ENCODE measurements at regions not wholly inside any gene's neighbourhood (a gene's known extent, or its start where the extent isn't known, plus 50 kb on each side); places are given as distances from the start of the nearest gene placed in this dataset.

DNA sequence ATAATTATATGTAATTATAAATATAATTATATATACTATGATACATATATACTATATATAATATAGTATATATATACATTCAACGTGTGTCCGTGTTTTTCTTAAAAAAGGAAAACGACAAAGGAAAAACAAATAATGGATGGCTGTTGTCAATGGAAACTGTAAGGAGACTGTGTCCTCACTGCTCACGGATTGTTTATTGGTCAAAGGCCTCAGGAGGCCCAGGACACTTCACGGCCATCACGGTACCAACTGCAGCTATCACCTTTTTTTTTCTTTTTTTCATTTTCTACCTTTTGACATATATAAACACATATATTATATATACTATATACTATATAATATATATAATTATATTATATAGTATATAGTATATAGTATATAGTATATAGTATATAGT, 113.4 kb downstream of the SPTSSA start:
- no peak for DNase-seq (ENCODE audit: low spot score)

DNA sequence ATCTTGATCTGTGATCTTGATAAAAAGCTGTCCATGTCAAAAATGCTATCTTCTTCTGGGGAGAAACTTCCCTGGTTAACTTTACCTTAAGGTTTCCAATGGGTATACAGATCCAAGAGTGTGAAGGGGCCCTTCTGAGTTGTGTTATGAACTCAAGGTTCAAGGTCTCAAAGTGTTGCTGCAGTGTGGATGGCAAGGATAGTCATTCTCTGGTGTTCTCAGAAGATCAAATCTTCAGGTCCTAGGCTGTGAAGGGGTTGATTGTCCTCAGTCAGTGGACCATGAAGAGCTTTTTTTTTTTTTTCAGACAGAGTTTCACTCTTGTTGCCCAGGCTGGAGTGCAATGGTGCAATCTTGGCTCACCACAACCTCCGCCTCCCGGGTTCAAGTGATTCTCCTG, 114.4 kb downstream of the SPTSSA start:
- no peak for DNase-seq (ENCODE audit: low spot score)

DNA sequence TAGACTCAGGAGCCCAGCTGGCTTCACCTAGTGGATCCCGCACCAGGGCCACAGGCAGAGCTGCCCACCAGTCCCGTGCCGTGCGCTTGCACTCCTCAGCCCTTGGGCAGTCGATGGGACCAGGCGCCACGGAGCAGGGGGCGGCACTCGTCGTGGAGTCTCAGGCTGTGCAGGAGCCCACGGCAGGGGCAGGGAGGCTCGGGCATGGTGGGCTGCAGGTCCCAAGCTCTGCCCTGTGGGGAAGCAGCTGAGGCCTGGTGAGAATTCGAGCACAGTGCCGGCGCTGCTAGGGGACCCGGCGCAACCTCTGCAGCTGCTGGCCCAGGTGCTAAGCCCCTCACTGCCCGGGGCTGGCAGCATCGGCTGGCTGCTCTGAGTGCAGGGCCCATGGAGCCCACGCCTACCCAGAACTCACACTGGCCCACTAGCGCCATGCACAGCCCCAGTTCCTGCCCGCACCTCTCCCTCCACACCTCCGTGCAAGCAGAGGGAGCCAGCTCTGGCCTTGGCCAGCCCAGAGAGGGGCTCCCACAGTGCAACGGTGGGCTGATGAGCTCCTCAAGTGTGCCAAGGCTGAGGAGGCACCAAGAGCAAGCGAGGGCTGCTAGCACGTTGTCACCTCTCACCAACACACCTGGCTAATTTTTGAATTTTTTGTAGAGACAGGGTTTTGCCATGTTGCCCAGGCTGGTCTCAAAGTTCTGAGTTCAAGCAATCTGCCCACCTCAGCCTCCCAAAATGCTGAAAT, 116.1 kb downstream of the SPTSSA start:
- no peak for DNase-seq (ENCODE audit: low spot score)

DNA sequence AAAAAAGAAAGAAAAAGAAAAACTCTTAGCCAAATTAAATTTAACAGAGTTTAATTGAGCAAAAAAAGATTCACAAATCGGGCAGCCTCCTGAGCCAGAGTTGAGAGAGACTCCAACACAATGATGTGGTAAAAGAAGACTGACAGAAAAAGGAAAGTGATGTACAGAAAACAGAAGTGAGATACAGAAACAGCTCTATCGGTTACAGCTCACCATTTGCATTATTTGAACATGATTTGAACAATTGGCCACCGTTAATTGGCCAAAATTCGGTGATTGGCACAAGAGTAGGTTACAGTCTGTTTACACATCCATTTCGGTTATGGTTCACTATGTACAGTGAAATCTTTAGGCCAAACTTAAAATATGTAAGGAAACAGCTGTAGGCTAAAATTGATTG, 117.7 kb downstream of the SPTSSA start:
- DNase-seq (ENCODE audit: low spot score) = no peak

DNA sequence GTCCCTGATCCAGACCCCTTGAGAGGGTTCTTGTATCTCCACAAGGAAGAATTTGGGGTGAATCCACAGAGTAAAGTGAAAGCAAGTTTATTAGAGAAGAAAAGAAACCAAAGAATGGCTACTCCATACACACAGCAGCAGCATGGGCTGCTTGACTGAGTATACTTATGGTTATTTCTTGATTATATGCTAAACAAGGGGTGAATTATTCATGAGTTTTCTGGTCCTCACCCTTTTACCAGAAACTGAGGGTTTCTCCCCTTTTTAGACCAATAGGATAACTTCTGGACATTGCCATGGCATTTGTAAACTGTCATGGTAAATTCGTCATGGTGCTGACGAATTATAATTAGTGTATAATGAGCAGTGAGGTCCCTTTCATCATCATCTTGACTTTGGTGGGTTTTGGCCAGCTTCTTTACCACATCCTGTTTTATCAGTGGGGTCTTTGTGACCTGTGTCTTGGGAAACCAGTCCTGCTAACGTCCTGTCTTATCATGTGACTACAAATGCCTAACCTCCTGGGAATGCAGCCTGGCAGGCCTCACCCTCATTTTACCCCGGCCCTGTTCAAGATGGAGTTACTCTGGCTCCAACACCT, 121.9 kb downstream of the SPTSSA start:
- DNase-seq (ENCODE audit: low spot score) = no peak

DNA sequence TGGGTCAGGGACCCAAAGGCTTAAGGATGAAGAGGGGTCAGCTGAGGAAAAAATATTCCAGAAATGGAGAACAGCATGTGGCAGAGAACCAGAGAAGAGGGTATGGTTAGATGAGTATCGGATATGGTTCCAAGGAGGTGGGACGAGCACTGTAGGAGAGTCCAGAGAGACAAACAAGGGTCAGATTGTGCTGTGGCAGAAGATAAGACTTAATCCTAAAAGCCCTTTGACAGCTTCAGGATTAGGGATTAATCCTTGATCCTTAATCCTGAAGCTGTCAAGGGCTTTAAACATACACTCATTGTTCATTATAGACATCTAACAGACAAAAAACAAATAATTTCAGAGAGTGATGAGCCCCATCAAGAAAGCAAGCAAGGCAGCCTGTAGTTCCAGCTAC, 124.0 kb downstream of the SPTSSA start:
- no peak for DNase-seq (ENCODE audit: low spot score)

DNA sequence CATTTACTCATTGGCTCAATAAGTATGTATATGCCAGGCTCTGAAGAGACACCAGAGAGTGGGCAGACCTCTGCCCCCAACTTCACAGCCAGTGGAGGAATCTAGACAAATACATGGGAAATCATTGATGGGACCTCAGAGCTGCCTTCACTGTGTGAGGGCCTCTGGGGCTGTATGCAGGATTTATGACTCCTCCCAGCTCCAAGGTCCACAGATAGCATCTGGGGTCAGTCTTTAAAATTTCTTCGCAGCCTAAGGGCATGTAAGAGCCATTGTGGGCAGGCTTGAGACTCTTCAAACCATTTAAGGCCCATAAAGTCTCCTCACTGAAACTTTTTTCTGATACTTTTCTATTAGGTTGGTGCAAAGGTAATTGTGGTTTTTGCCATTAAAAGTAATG, 125.5 kb downstream of the SPTSSA start:
- no peak for DNase-seq (ENCODE audit: low spot score)

DNA sequence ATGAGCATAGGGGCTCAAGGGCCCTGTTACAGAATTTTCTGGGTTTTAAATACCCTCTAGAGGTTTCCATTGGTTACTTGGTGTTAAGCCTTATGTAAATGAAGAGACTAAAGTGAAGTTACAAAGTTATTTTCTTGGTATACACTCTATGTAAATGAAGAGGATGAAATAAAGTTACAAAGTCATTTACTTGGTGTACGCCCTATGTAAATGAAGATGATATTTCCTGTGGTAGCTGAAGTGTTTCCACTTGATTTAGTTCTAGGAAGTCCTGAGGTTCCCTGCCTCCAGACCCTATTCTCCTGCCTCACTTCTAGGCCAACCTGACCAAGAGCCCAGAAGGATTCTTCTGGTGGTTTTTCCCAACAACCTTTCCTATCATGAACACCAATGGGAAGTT, 126.1 kb downstream of the SPTSSA start:
- DNase-seq (ENCODE audit: low spot score) = no peak

DNA sequence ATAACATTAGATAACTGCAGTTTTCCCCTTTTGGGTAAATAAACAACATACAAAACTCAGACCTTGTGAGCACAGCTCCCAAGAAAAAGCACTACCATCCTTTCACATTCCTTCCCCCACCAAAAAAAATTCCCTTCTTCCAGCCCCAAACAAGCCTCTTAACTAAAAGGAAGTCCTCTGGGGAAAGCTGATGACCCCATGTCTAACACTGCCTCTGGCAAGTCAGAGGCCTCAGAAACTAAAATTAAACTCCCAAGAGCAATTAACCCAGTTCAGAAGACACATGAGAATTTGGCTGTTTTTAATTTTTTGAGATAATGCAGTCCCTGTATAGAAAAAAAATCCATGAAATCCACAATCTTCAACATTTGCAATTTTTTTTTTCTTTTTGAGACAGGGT, 127.7 kb downstream of the SPTSSA start:
- DNase-seq (ENCODE audit: low spot score) = no peak

DNA sequence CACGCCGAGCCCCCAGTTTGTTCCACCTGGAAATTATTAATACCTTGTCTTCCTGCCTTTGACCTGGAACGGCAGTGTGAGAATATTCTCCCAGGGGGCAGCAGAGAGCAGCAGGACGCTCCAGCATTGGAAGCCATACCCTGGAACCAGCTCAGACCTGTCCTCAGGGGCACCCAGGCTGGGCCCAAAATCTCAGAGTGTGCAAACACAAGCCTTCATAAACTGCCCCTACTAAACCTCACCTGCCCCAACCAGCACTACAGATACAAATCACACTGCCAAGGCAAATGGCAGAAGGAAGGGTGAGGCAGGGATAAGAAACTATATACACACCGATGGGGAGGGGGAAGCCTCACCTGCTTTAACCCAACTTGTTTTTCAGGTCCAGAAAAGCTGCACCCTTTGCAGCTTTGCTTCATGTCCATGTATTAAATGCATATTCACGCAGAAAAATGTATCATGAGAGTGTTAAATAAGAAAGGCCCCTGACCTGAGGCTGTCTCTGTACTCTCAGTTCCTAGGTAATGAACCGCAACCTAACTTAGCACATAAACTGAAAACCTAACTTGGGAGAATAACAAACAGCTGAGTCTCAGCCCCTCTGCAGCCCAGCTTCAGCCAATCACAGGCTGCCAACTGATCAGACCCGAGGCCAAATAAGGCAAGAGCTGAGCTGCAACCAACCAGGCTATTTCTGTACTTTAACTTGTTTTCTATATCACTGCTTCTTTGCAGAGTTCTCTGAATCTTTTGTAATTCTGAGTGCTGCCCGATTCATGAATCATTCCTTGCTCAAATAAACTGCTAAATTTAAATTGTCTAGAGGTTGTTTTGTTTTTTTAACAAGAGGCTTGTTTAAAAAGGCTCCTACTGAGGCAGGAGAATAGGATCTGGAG, 130.1 kb downstream of the SPTSSA start:
- peak; percentile 64 for DNase-seq (ENCODE audit: low spot score)

DNA sequence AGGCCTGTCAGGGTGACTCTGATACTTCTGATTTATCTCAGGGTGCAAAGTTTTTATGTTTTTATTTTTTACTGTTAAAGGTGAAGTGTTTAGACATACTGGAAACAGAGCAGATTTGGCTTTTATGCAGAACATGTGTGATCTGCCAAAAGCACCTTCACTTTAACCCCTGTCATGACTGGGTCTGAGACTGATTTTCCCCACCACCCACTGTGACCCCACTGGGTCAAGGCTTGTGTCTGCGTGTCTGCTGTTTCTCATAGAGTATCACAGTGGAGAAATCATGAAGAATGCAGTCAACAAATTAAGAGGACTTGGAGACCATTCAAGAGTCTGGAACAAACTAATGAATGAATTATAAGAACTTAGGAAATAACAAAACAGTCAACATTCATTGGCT, 131.2 kb downstream of the SPTSSA start:
- DNase-seq (ENCODE audit: low spot score) = no peak

DNA sequence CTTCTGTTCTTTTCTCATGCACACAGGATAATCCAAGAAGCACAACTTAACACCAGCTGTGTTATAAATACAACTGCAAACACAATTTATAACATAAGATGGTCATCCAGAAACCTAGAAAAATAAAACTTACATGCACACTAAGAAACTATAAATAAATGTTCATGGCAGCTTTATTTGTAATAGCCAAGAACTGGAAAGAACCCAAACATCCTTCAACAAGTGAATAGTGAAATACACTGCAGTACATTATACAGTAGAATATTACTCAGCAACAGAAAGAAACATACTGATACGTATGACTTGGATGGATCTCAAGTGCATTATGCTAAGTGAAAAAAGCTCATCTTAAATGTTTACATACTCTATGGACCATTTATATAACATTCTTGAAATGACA, 132.7 kb downstream of the SPTSSA start:
- DNase-seq (ENCODE audit: low spot score) = no peak

DNA sequence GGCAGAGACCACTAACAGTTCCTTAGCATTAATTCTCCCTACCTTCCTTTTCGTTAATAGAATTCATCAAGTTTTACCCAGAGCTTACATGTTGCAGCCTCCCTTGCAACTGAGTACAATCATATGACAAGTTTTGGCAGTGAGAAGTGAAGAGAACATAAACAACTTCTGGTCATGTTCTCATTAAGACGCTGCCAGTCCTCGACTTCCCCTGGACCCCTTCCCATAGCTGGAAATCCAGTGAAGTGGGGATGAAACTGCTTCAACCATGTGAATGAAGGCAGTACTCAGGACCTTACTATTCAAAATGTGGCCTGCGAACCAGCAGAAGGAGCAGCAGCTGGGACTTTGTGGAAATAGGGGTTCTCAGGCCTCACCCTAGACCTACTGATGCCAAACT, 133.9 kb downstream of the SPTSSA start:
- no peak for DNase-seq (ENCODE audit: low spot score)

DNA sequence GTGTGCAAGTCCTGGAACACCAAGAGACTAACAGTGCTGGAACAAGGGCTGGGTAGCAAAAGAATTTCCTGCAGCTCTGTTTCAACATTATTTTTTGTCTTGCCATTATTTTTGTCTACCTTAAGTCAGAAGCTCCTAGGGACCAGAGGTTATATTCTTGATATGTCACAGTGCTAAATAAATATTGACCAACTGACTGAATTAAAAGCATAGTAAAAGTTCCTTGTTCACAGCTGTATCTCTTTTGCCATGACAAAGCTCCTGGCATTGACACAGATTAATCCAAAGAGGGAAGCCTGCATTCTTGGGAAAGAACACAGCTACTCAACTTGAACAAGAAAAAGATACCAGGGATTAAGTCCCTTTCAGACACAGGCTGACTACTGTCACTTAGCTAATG, 136.5 kb downstream of the SPTSSA start:
- no peak for DNase-seq (ENCODE audit: low spot score)

DNA sequence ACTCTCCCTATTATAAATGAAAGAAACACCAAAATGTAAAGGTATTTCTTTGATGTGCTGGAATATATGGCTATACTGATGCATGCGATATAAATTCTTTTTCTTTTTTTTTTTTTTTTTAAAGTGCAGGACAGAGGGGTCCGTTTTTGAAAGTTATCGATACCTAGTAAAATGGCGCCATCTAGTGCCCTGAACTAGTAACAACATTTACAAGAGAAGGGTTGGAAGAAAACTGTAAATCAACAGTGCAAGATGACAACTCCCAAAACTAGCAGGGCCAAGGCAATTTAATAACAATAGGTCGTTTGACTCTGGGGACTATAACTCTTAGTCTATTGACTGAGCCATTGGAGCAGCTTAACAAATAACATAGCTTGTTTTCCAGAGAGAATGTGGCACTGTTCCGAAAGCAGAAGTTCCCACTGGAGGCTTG, 137.7 kb downstream of the SPTSSA start:
- DNase-seq (ENCODE audit: low spot score) = peak; percentile 41

DNA sequence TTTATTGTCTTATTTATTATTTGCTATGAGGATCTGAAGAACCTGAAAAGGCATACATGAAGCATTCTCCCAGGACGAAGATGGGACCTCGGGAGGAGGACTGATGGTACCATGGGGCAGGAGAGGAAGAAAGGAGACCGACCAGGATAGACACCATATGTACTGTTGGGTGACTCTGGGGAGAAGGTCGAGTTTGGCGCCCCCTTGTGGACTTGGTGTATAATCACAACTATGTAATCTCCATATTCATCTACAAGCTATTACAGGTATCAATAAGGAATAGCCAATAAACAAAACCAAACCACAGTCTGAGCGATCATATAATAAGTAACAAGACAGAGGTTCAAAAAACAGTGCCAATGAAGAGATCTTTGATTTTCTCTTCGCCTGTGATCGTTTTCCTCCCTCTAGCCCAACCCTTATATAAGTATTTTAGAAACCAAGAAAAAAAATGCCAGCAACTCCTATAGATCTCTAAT, 139.1 kb downstream of the SPTSSA start:
- DNase-seq (ENCODE audit: low spot score) = peak; percentile 74

DNA sequence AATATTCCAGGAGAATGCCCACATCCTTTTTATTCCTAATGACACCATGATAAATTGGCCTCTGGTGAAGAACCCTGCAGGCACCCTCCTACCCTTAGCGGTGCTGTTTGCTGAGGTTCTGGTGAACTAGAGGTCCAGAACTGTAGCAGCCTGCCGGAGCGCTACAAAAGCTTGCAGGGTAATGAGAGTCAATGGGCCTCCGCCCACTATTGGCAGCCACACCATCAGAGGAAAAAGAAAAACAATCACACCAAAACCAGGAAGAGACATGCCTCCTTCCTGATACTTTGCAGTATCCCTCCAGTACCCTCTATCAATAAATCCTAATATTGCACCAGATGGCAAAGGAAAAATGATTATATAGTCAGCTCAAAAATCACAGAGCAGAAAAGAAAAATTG, 142.9 kb downstream of the SPTSSA start:
- no peak for DNase-seq (ENCODE audit: low spot score)

DNA sequence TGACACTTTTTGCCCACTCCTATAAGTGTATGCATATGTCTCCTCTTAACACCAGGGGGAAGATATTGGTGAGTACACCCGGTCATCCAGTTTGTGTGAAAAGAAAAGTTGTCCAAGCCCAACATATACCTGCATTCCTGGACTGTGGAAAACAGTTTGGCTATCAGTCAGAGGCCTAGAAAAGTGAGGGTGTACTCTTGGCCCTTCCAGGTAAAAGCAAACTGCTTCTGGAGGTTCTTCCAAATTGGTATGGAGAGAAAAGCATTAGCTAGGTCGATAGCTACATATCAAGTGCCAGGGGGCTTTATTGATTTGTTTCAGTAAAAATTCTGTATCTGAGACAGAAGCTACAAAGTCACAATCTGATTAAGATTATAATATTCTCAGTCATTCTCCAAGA, 144.0 kb downstream of the SPTSSA start:
- no peak for DNase-seq (ENCODE audit: low spot score)

DNA sequence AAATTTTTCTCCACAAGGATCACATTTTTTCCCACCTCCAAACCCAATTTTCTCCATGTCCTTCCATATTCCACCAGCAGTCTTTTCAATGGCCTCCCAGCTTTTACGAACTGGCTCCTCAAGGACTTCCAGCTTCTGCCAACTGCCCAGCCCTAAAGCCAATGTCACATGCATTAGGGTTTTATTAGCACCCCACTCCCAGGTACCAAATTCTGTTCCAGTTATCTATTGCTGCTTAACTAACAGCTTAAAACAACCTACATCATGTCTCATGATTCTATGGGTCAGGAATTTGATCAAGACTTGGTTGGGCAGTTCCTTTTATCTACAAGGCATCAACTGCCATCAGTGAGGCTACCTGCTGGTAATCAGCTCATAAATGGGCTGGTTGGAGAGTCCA, 151.3 kb downstream of the SPTSSA start:
- DNase-seq (ENCODE audit: low spot score) = no peak

DNA sequence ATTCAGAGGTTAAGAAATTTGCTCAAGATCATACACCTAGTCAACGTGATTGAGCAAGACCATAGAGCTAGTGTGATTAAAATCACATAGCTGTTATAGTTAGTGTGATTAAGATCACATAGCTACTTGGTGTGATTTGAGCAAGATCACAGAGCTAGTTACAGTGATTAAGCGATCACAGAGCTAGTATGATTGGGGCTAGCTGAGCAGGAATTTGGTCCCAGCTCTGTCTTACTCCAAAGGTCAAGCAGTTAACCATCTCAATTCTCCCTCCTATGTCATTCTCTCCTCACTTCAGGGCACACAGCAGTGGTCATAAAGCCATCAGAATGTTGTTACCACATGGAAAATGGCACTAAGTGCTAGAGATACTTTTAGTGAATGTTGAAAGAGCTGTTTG, 158.2 kb downstream of the SPTSSA start:
- DNase-seq (ENCODE audit: low spot score) = no peak

DNA sequence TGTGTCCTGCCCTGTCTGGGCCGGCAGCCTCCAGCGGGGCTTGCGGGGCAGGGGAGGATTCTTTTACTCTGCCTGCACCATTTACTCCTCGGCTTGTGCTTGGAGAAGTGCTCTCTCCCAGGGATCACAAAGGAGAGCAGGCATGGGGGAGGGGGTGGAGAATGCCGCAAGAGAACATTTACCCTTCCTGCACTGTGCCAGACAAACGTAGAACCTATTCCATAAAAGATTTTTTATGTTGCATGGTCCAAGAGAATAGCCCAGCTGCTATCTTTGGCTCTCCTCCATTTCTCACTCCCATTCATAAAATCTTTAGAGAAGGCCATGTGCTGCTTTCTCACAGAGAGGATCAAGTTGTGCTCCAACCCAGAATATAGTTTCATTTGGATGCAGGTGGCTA, 159.4 kb downstream of the SPTSSA start:
- no peak for DNase-seq (ENCODE audit: low spot score)

DNA sequence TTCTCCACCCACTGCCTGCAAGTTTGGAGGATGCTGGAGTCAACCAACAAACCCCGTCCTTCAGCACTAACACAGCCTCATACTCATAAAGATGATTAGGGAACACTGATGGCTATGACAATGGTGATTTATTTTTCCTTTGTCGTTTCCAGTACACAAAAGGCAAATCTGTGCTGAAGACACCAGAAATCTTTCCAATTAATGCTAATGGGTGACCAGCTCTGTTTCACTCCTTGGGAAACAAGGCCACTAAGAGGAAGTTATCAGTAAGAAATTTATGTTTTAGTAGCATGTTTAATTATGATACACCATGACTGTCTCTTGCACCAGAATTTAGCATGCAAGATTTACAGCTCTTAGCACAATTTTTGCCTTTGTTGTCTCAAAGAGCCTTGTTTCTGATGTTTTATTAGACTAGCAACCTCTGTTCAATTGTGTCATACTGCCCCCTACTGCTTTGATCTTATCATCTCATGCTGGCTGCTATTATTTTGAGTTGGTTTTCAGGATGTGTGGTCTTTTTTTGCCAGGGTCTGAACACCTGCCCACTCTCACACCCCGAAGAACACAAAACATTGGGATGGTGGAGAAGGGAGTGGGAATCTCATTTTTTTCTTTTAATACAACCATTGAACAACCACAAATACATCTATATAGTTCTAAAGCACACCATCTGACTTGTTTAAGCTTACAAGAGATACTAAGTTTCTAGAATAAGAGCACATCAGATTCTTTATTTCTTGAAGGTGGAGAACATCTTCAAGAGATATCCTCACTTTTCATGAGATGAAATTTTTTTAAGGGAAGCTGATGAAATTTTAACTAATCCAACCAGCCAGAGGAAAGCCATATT, 160.9 kb downstream of the SPTSSA start:
- DNase-seq (ENCODE audit: low spot score) = peak; percentile 42

Measured in activated CD4-positive, alpha-beta T cell treated with anti-CD3 and anti-CD28 coated beads, Interleukin-2, Interleukin-4, amounts not matched to agents 100 ng/mL and 50 ng/mL, durations not matched to agents 16 hours and 8 hours (primary cell).